ENCODE measurements at regions not wholly inside any gene's neighbourhood (a gene's known extent, or its start where the extent isn't known, plus 50 kb on each side); places are given as distances from the start of the nearest gene placed in this dataset.

GRCh38 chr10:35950226-35950625 is 308.1 kb upstream of the FZD8 start:
- TF ChIP-seq CTCF (conservative IDR thresholded peaks at IDR 0.05; ENCODE audit: low read length): no peak
- TF ChIP-seq EZH2phosphoT487 (IDR thresholded peaks at IDR 0.05; ENCODE audit: borderline replicate concordance): no peak

Data from Loucy (cell line).